ENCODE measurements at regions not wholly inside any gene's neighbourhood (a gene's known extent, or its start where the extent isn't known, plus 50 kb on each side); places are given as distances from the start of the nearest gene placed in this dataset.

GRCh38 chr3:98969295-98969694 lies 67.8 kb upstream of the DCBLD2 start:
- Histone ChIP-seq H3K4me3 (ENCODE audit: insufficient read depth, low read depth, low read length) (no peak overlapping the region), H3K27me3 (ENCODE audit: control insufficient read depth, insufficient read depth, low read length) (no peaks in the 10 kb centered on the region), H3K36me3 (replicated peaks; ENCODE audit: control insufficient read depth, insufficient read depth, low read length) (no peaks in the 10 kb centered on the region)
- DNase-seq, result no peak

- no peaks in the 10 kb centered on the region for H3K27me3 ChIP-seq (ENCODE audit: control insufficient read depth, insufficient read depth, low read length)
- no peak for DNase-seq
- no peak overlapping the region for H3K4me3 ChIP-seq (ENCODE audit: insufficient read depth, low read depth, low read length)
Measured at GRCh38 chr3:98968824-98969223, 67.3 kb upstream of the DCBLD2 start.

GRCh38 chr3:98968347-98968746 lies 66.9 kb upstream of the DCBLD2 start:
- Histone ChIP-seq H3K36me3 (replicated peaks; ENCODE audit: control insufficient read depth, insufficient read depth, low read length) (no peaks in the 10 kb centered on the region), H3K27me3 (ENCODE audit: control insufficient read depth, insufficient read depth, low read length) (no peaks in the 10 kb centered on the region), H3K4me3 (ENCODE audit: insufficient read depth, low read depth, low read length) (no peak overlapping the region)
- no peak for DNase-seq

More at GRCh38 chr3:98968824-98969223, 67.3 kb upstream of the DCBLD2 start:
- H3K36me3 ChIP-seq (replicated peaks; ENCODE audit: control insufficient read depth, insufficient read depth, low read length), result no peaks in the 10 kb centered on the region

- H3K27me3 ChIP-seq (ENCODE audit: control insufficient read depth, insufficient read depth, low read length), result no peaks in the 10 kb centered on the region
- H3K36me3 ChIP-seq (replicated peaks; ENCODE audit: control insufficient read depth, insufficient read depth, low read length), result no peaks in the 10 kb centered on the region
- DNase-seq, result no peak
- no peak overlapping the region for H3K4me3 ChIP-seq (ENCODE audit: insufficient read depth, low read depth, low read length)
Measured at GRCh38 chr3:98967758-98968157, 66.3 kb upstream of the DCBLD2 start.

GRCh38 chr3:98966862-98967546 lies 65.5 kb upstream of the DCBLD2 start:
- Histone ChIP-seq H3K36me3 (replicated peaks; ENCODE audit: control insufficient read depth, insufficient read depth, low read length) (no peaks in the 10 kb centered on the region), H3K27me3 (ENCODE audit: control insufficient read depth, insufficient read depth, low read length) (no peaks in the 10 kb centered on the region), H3K4me3 (ENCODE audit: insufficient read depth, low read depth, low read length) (no peak overlapping the region)
- DNase-seq, result no peak

GRCh38 chr3:98966434-98966833 lies 64.9 kb upstream of the DCBLD2 start:
- no peaks in the 10 kb centered on the region for H3K27me3 ChIP-seq (ENCODE audit: control insufficient read depth, insufficient read depth, low read length)
- no peak for DNase-seq
- no peaks in the 10 kb centered on the region for H3K36me3 ChIP-seq (replicated peaks; ENCODE audit: control insufficient read depth, insufficient read depth, low read length)
- no peak overlapping the region for H3K4me3 ChIP-seq (ENCODE audit: insufficient read depth, low read depth, low read length)

- no peak overlapping the region for H3K4me3 ChIP-seq (ENCODE audit: insufficient read depth, low read depth, low read length)
- no peaks in the 10 kb centered on the region for H3K27me3 ChIP-seq (ENCODE audit: control insufficient read depth, insufficient read depth, low read length)
- no peak for DNase-seq
- H3K36me3 ChIP-seq (replicated peaks; ENCODE audit: control insufficient read depth, insufficient read depth, low read length), result no peaks in the 10 kb centered on the region
Measured at GRCh38 chr3:98964784-98965183, 63.3 kb upstream of the DCBLD2 start.

- H3K27me3 ChIP-seq (ENCODE audit: control insufficient read depth, insufficient read depth, low read length), result no peaks in the 10 kb centered on the region
- no peak for DNase-seq
- no peaks in the 10 kb centered on the region for H3K36me3 ChIP-seq (replicated peaks; ENCODE audit: control insufficient read depth, insufficient read depth, low read length)
- no peak overlapping the region for H3K4me3 ChIP-seq (ENCODE audit: insufficient read depth, low read depth, low read length)
Measured at GRCh38 chr3:98963546-98963945, 62.1 kb upstream of the DCBLD2 start.

- Histone ChIP-seq H3K4me3 (ENCODE audit: insufficient read depth, low read depth, low read length) (no peak overlapping the region), H3K36me3 (replicated peaks; ENCODE audit: control insufficient read depth, insufficient read depth, low read length) (no peaks in the 10 kb centered on the region), H3K27me3 (ENCODE audit: control insufficient read depth, insufficient read depth, low read length) (no peaks in the 10 kb centered on the region)
- no peak for DNase-seq
Measured at GRCh38 chr3:98962951-98963350, 61.5 kb upstream of the DCBLD2 start.

GRCh38 chr3:98962189-98962930 lies 60.9 kb upstream of the DCBLD2 start:
- no peaks in the 10 kb centered on the region for H3K27me3 ChIP-seq (ENCODE audit: control insufficient read depth, insufficient read depth, low read length)
- H3K36me3 ChIP-seq (replicated peaks; ENCODE audit: control insufficient read depth, insufficient read depth, low read length), result no peaks in the 10 kb centered on the region
- DNase-seq, result no peak
- no peak overlapping the region for H3K4me3 ChIP-seq (ENCODE audit: insufficient read depth, low read depth, low read length)

GRCh38 chr3:98961161-98962155 lies 60.0 kb upstream of the DCBLD2 start:
- no peaks in the 10 kb centered on the region for H3K27me3 ChIP-seq (ENCODE audit: control insufficient read depth, insufficient read depth, low read length)
- DNase-seq, result no peak
- no peak overlapping the region for H3K4me3 ChIP-seq (ENCODE audit: insufficient read depth, low read depth, low read length)
- no peaks in the 10 kb centered on the region for H3K36me3 ChIP-seq (replicated peaks; ENCODE audit: control insufficient read depth, insufficient read depth, low read length)

- Histone ChIP-seq H3K4me3 (ENCODE audit: insufficient read depth, low read depth, low read length) (no peak overlapping the region), H3K36me3 (replicated peaks; ENCODE audit: control insufficient read depth, insufficient read depth, low read length) (no peaks in the 10 kb centered on the region), H3K27me3 (ENCODE audit: control insufficient read depth, insufficient read depth, low read length) (no peaks in the 10 kb centered on the region)
- no peak for DNase-seq
Measured at GRCh38 chr3:98957681-98958080, 56.2 kb upstream of the DCBLD2 start.

GRCh38 chr3:98956008-98956407 lies 54.5 kb upstream of the DCBLD2 start:
- no peak for DNase-seq
- no peak overlapping the region for H3K4me3 ChIP-seq (ENCODE audit: insufficient read depth, low read depth, low read length)
- no peaks in the 10 kb centered on the region for H3K36me3 ChIP-seq (replicated peaks; ENCODE audit: control insufficient read depth, insufficient read depth, low read length)
- H3K27me3 ChIP-seq (ENCODE audit: control insufficient read depth, insufficient read depth, low read length), result no peaks in the 10 kb centered on the region

- no peak for DNase-seq
- Histone ChIP-seq H3K4me3 (ENCODE audit: insufficient read depth, low read depth, low read length) (no peak overlapping the region), H3K27me3 (ENCODE audit: control insufficient read depth, insufficient read depth, low read length) (no peaks in the 10 kb centered on the region), H3K36me3 (replicated peaks; ENCODE audit: control insufficient read depth, insufficient read depth, low read length) (no peaks in the 10 kb centered on the region)
Measured at GRCh38 chr3:98954791-98955604, 53.5 kb upstream of the DCBLD2 start.
